ENCODE measurements at regions not wholly inside any gene's neighbourhood (a gene's known extent, or its start where the extent isn't known, plus 50 kb on each side); places are given as distances from the start of the nearest gene placed in this dataset.
A peak's percentile ranks its signal among the peaks of the same experiment; 100 is the strongest.

GRCh38 chr13:83220241-83220640 is 662.0 kb downstream of the SLITRK1 start:
- no peak for DNase-seq (ENCODE audit: low spot score in 2 of 2)
- Histone ChIP-seq H3K4me1 (peaks cover 17% of the 10 kb centered on the region), H3K4me3 (no peak overlapping the region), H3K36me3 (replicated peaks) (no peaks in the 10 kb centered on the region), H3K27me3 (ENCODE audit: low read depth) (no peaks in the 10 kb centered on the region), H3K9me3 (no peaks in the 10 kb centered on the region)
- in situ Hi-C loops (cut with MboI; ENCODE audit: low sequenced_read_pairs) = no loop called here

GRCh38 chr13:83219832-83220231 is 662.4 kb downstream of the SLITRK1 start:
- peaks cover 17% of the 10 kb centered on the region for H3K4me1 ChIP-seq
- no peak for DNase-seq (ENCODE audit: low spot score in 2 of 2)
- in situ Hi-C loops (cut with MboI; ENCODE audit: low sequenced_read_pairs) = no loop called here
- no peaks in the 10 kb centered on the region for H3K27me3 ChIP-seq (ENCODE audit: low read depth)
- no peaks in the 10 kb centered on the region for H3K9me3 ChIP-seq
- H3K36me3 ChIP-seq (replicated peaks) = no peaks in the 10 kb centered on the region
- H3K4me3 ChIP-seq = no peak overlapping the region

- peak; percentile 45 to 99 for DNase-seq (ENCODE audit: low spot score in 2 of 2)
- H3K36me3 ChIP-seq (replicated peaks) = no peaks in the 10 kb centered on the region
- in situ Hi-C loops (cut with MboI; ENCODE audit: low sequenced_read_pairs) = no loop called here
- no peak overlapping the region for H3K4me3 ChIP-seq
- no peaks in the 10 kb centered on the region for H3K9me3 ChIP-seq
- H3K4me1 ChIP-seq = peaks cover 17% of the 10 kb centered on the region
- H3K27me3 ChIP-seq (ENCODE audit: low read depth) = no peaks in the 10 kb centered on the region
Observed at GRCh38 chr13:83216479-83217245, 665.6 kb downstream of the SLITRK1 start.

- H3K9me3 ChIP-seq = no peaks in the 10 kb centered on the region
- no peaks in the 10 kb centered on the region for H3K36me3 ChIP-seq (replicated peaks)
- H3K4me3 ChIP-seq = no peak overlapping the region
- in situ Hi-C loops (cut with MboI; ENCODE audit: low sequenced_read_pairs) = no loop called here
- H3K27me3 ChIP-seq (ENCODE audit: low read depth) = no peaks in the 10 kb centered on the region
- H3K4me1 ChIP-seq = peaks cover 17% of the 10 kb centered on the region
- DNase-seq (ENCODE audit: low spot score in 2 of 2) = no peak
Observed at GRCh38 chr13:83215627-83216026, 666.6 kb downstream of the SLITRK1 start.

- Histone ChIP-seq H3K4me1 (peaks cover 17% of the 10 kb centered on the region), H3K27me3 (ENCODE audit: low read depth) (no peaks in the 10 kb centered on the region), H3K36me3 (replicated peaks) (no peaks in the 10 kb centered on the region), H3K9me3 (no peaks in the 10 kb centered on the region), H3K4me3 (no peak overlapping the region)
- no peak for DNase-seq (ENCODE audit: low spot score in 2 of 2)
- in situ Hi-C loops (cut with MboI; ENCODE audit: low sequenced_read_pairs) = no loop called here
Observed at GRCh38 chr13:83214452-83214851, 667.8 kb downstream of the SLITRK1 start.

DNA sequence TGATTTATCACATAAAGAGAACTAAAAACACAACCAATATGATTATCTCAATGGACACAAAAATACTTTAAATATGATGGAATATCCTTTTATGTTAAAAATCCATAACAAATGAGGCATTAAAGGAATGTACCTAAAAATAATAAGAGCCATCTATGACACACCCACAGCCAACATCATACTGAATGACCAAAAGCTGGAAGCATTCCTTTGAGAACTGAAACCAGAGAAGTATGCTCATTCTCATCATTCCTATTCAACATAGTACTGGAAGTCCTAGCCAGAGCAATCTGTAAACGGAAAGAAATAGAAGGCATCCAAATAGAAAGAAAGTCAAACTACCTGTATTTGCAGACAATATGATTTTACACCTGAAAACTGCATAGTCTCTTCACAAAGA is 671.0 kb downstream of the SLITRK1 start:
- in situ Hi-C loops (cut with MboI; ENCODE audit: low sequenced_read_pairs) = no loop called here
- Histone ChIP-seq H3K27me3 (ENCODE audit: low read depth) (no peaks in the 10 kb centered on the region), H3K4me1 (peaks cover 10% of the 10 kb centered on the region), H3K36me3 (replicated peaks) (no peaks in the 10 kb centered on the region), H3K4me3 (no peak overlapping the region), H3K9me3 (no peaks in the 10 kb centered on the region)
- DNase-seq (ENCODE audit: low spot score in 2 of 2) = no peak

DNA sequence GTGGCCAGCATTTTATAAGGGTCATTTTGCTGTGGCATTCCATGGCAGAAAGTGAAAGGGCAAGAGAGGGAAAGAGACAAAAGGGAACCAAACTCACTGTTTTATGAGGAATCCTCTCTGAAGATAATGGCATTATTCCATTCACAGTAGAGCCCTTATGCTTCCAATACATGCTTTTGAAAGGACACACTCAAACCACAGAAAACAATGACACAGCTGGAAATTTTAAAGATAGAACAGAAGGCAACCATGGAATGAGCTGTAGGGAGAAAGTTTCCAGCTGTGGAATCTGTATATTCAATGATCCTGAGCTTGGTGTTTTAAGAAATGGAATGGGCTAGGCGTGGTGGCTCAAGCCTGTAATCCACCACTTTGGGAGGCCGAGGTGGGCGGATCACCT is 677.4 kb downstream of the SLITRK1 start:
- Histone ChIP-seq H3K36me3 (replicated peaks) (no peaks in the 10 kb centered on the region), H3K4me3 (no peak overlapping the region), H3K9me3 (no peaks in the 10 kb centered on the region), H3K4me1 (peaks cover 7% of the 10 kb centered on the region; the same call in 1 of the 2 replicates), H3K27me3 (ENCODE audit: low read depth) (no peaks in the 10 kb centered on the region)
- in situ Hi-C loops (cut with MboI; ENCODE audit: low sequenced_read_pairs) = no loop called here
- DNase-seq (ENCODE audit: low spot score in 2 of 2) = peak; percentile 15 to 67

- H3K36me3 ChIP-seq (replicated peaks) = no peaks in the 10 kb centered on the region
- H3K9me3 ChIP-seq = no peaks in the 10 kb centered on the region
- in situ Hi-C loops (cut with MboI; ENCODE audit: low sequenced_read_pairs) = no loop called here
- no peak for DNase-seq (ENCODE audit: low spot score in 2 of 2)
- H3K4me3 ChIP-seq = no peak overlapping the region
- peaks cover 7% of the 10 kb centered on the region; the same call in 1 of the 2 replicates for H3K4me1 ChIP-seq
- no peaks in the 10 kb centered on the region for H3K27me3 ChIP-seq (ENCODE audit: low read depth)
Observed at GRCh38 chr13:83201506-83201905, 680.8 kb downstream of the SLITRK1 start.

DNA sequence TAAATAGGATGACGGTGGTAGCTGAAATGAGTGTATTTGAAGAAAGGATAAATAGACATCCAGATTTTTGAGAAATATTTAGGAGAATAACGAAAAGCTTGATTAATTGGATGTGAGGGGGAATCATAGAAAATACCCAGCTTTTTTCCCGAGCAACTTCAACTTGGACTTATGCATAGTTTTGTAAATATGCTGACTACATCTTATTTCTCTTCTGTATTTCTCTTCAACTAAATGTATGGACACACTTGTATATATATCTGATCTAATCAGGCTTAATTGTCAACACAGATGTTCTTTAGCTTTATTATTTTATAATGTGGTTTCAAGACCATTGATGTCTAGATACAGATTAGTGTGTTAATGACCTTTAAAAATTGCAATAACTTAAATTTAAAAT is 685.0 kb downstream of the SLITRK1 start:
- Histone ChIP-seq H3K27me3 (ENCODE audit: low read depth) (no peaks in the 10 kb centered on the region), H3K36me3 (replicated peaks) (no peaks in the 10 kb centered on the region), H3K9me3 (no peaks in the 10 kb centered on the region), H3K4me3 (no peak overlapping the region), H3K4me1 (no peaks in the 10 kb centered on the region)
- DNase-seq (ENCODE audit: low spot score in 2 of 2) = no peak
- in situ Hi-C loops (cut with MboI; ENCODE audit: low sequenced_read_pairs) = no loop called here

DNA sequence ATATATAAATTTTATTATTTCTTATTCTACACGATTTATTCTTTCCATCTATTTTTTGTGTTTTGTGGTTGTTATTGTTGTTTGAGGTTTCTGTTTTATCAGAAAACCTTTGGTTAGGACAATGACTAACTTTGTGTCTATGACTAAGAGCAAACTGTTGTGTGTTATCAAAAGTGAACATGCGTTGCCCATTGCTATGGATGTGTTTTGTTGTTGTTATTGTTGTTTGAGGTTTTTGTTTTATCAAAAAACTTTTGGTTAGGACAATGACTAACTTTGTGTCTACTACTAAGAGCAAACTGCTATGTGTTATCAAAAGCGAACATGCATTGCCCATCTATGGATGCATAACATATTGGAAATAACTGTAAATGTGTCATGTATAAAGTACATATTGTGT is 692.3 kb downstream of the SLITRK1 start:
- Histone ChIP-seq H3K27me3 (ENCODE audit: low read depth) (no peaks in the 10 kb centered on the region), H3K9me3 (0 out of 2 replicates have a peak, but pooled peaks cover 3% of the 10 kb centered on the region), H3K36me3 (replicated peaks) (no peaks in the 10 kb centered on the region), H3K4me3 (no peak overlapping the region), H3K4me1 (no peaks in the 10 kb centered on the region)
- in situ Hi-C loops (cut with MboI; ENCODE audit: low sequenced_read_pairs) = no loop called here
- no peak for DNase-seq (ENCODE audit: low spot score in 2 of 2)

GRCh38 chr13:83184819-83185218 is 697.5 kb downstream of the SLITRK1 start:
- in situ Hi-C loops (cut with MboI; ENCODE audit: low sequenced_read_pairs) = no loop called here
- Histone ChIP-seq H3K27me3 (ENCODE audit: low read depth) (no peaks in the 10 kb centered on the region), H3K36me3 (replicated peaks) (no peaks in the 10 kb centered on the region), H3K4me1 (no peaks in the 10 kb centered on the region), H3K4me3 (no peak overlapping the region), H3K9me3 (0 out of 2 replicates have a peak, but pooled peaks cover 3% of the 10 kb centered on the region)
- no peak for DNase-seq (ENCODE audit: low spot score in 2 of 2)

- H3K4me3 ChIP-seq = no peak overlapping the region
- in situ Hi-C loops (cut with MboI; ENCODE audit: low sequenced_read_pairs) = no loop called here
- H3K4me1 ChIP-seq = no peaks in the 10 kb centered on the region
- H3K9me3 ChIP-seq = 0 out of 2 replicates have a peak, but pooled peaks cover 3% of the 10 kb centered on the region
- H3K27me3 ChIP-seq (ENCODE audit: low read depth) = no peaks in the 10 kb centered on the region
- no peak for DNase-seq (ENCODE audit: low spot score in 2 of 2)
- no peaks in the 10 kb centered on the region for H3K36me3 ChIP-seq (replicated peaks)
Observed at GRCh38 chr13:83184150-83184475, 698.2 kb downstream of the SLITRK1 start.

GRCh38 chr13:83183439-83184149 is 698.7 kb downstream of the SLITRK1 start:
- H3K27me3 ChIP-seq (ENCODE audit: low read depth) = no peaks in the 10 kb centered on the region
- H3K36me3 ChIP-seq (replicated peaks) = no peaks in the 10 kb centered on the region
- H3K9me3 ChIP-seq = 0 out of 2 replicates have a peak, but pooled peaks cover 3% of the 10 kb centered on the region
- DNase-seq (ENCODE audit: low spot score in 2 of 2) = no peak
- H3K4me1 ChIP-seq = no peaks in the 10 kb centered on the region
- H3K4me3 ChIP-seq = no peak overlapping the region
- in situ Hi-C loops (cut with MboI; ENCODE audit: low sequenced_read_pairs) = no loop called here

GRCh38 chr13:83182845-83183244 is 699.4 kb downstream of the SLITRK1 start:
- in situ Hi-C loops (cut with MboI; ENCODE audit: low sequenced_read_pairs) = no loop called here
- no peak for DNase-seq (ENCODE audit: low spot score in 2 of 2)
- Histone ChIP-seq H3K4me3 (no peak overlapping the region), H3K9me3 (0 out of 2 replicates have a peak, but pooled peaks cover 3% of the 10 kb centered on the region), H3K27me3 (ENCODE audit: low read depth) (no peaks in the 10 kb centered on the region), H3K36me3 (replicated peaks) (no peaks in the 10 kb centered on the region), H3K4me1 (no peaks in the 10 kb centered on the region)

Measured in HAP-1 (cell line).